ENCODE measurements at regions not wholly inside any gene's neighbourhood (a gene's known extent, or its start where the extent isn't known, plus 50 kb on each side); places are given as distances from the start of the nearest gene placed in this dataset.

DNA sequence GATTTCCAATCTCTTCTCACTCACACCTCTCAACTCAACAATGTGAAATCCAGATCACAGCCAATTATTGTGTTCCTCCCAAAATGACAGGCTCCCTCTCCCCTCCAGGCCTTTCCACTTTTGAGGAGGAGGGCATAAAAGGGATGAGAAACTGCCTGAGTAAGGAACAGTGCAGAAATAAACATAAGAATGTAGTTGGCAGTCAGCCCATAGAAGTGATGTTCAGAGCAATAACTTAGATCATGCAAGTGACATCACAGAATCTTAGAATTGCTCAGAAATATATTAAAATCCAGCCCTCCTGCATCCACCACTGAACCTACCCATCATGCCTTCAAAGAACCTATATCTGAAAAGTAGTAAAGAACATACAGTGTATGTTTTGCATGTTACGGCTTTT lies 299.4 kb upstream of the GADL1 start:
- TF ChIP-seq POLR2A (IDR thresholded peaks at IDR 0.05): no peak
- TF ChIP-seq, protein P1, sequence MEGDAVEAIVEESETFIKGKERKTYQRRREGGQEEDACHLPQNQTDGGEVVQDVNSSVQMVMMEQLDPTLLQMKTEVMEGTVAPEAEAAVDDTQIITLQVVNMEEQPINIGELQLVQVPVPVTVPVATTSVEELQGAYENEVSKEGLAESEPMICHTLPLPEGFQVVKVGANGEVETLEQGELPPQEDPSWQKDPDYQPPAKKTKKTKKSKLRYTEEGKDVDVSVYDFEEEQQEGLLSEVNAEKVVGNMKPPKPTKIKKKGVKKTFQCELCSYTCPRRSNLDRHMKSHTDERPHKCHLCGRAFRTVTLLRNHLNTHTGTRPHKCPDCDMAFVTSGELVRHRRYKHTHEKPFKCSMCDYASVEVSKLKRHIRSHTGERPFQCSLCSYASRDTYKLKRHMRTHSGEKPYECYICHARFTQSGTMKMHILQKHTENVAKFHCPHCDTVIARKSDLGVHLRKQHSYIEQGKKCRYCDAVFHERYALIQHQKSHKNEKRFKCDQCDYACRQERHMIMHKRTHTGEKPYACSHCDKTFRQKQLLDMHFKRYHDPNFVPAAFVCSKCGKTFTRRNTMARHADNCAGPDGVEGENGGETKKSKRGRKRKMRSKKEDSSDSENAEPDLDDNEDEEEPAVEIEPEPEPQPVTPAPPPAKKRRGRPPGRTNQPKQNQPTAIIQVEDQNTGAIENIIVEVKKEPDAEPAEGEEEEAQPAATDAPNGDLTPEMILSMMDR (IDR thresholded peaks at IDR 0.05): no peak
- no peak for TF ChIP-seq EP300 (IDR thresholded peaks at IDR 0.05)
